Tibial nerve (tissue), 4 donors: ENCODE measurements at regions not wholly inside any gene's neighbourhood (a gene's known extent, or its start where the extent isn't known, plus 50 kb on each side); places are given as distances from the start of the nearest gene placed in this dataset.
A peak's percentile ranks its signal among the peaks of the same experiment; 100 is the strongest.

Experiments used
- DNase-seq, 2 donors: peaks; one replicate each; pipeline ENCODE4 v3.0.0-alpha.2; 2019; ENCODE audit warnings: low spot score in 2 of 2
- H3K27ac ChIP-seq, 4 donors: fragments of 200-600 bp; sonication (generic) in 3 of 4; one replicate each; pipeline ENCODE4 v1.5.1; 2017 to 2019; ENCODE audit warnings: mild to moderate bottlenecking in 1 of 4
- H3K27me3 ChIP-seq, 2 donors: fragments of 200-600 bp; sonication (generic) in 1 of 2; one replicate each; pipeline versions ENCODE4 v1.5.1 to v1.6.0; 2017 to 2019
- H3K36me3 ChIP-seq, 3 donors: fragments of 200-600 bp; sonication (generic); one replicate each; pipeline ENCODE4 v1.5.1; 2018 to 2019
- H3K4me1 ChIP-seq, 4 donors: fragments of 200-600 bp; sonication (generic) in 3 of 4; one replicate each; pipeline ENCODE4 v1.5.1; 2017 to 2019
- H3K4me3 ChIP-seq, 4 donors: fragments of 200-600 bp; sonication (generic) in 3 of 4; one replicate each; pipeline ENCODE4 v1.5.1; 2017 to 2019; ENCODE audit warnings: mild to moderate bottlenecking in 1 of 4, moderate library complexity in 1 of 4
- H3K9me3 ChIP-seq, 4 donors: fragments of 200-600 bp; sonication (generic) in 3 of 4; one replicate each; pipeline ENCODE4 v1.5.1; 2017 to 2019
- EP300 ChIP-seq, 2 donors: sonication (generic); formaldehyde crosslinking; IDR thresholded peaks; one replicate each; pipeline ENCODE4 v1.6.1; 2017; ENCODE audit warnings: antibody characterized with exemption in 2 of 2, mild to moderate bottlenecking in 1 of 2
- POLR2A ChIP-seq, 2 donors: fragments of 450-650 bp; IDR thresholded peaks; one replicate each; pipeline ENCODE4 v1.6.1; 2017; ENCODE audit warnings: antibody characterized with exemption in 2 of 2, mild to moderate bottlenecking in 2 of 2, moderate library complexity in 2 of 2
- WGBS, 2 donors: methylation state at CpG; one replicate each; pipeline ENCODE4 v1.1.5; 2018; 5-methylcytosine and 5-hydroxymethylcytosine counted together
- TF ChIP-seq, protein P1 (sequence below), 5 experiments: fragments of 200-600 bp in 3 of 5; fragments of 450-650 bp in 2 of 5; sonication (generic) in 3 of 5; IDR thresholded peaks; one replicate each; pipeline ENCODE4 v1.5.1; 2016 to 2019; ENCODE audit warnings: antibody characterized with exemption in 5 of 5, mild to moderate bottlenecking in 3 of 5, moderate library complexity in 2 of 5

DNA sequence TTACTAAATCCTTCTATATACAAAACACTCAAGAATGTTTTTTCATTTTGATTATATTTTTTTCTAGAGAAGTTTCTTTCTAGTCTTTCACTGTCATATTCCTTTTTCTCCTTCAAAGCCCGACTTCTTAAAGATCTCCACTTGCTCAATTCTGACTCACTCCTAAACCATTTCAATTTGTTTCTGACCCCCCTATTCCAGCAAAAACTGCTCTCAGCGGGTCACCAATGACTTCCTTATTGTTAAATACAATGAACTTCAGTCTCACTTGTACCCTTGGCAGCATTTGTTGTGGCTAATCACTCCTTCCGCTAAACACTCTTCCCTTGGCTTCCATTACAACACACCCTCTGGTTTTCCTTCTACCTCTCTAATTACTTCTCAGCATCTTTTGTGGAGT is 111.1 kb upstream of the RBBP8 start:
- TF ChIP-seq, protein P1, sequence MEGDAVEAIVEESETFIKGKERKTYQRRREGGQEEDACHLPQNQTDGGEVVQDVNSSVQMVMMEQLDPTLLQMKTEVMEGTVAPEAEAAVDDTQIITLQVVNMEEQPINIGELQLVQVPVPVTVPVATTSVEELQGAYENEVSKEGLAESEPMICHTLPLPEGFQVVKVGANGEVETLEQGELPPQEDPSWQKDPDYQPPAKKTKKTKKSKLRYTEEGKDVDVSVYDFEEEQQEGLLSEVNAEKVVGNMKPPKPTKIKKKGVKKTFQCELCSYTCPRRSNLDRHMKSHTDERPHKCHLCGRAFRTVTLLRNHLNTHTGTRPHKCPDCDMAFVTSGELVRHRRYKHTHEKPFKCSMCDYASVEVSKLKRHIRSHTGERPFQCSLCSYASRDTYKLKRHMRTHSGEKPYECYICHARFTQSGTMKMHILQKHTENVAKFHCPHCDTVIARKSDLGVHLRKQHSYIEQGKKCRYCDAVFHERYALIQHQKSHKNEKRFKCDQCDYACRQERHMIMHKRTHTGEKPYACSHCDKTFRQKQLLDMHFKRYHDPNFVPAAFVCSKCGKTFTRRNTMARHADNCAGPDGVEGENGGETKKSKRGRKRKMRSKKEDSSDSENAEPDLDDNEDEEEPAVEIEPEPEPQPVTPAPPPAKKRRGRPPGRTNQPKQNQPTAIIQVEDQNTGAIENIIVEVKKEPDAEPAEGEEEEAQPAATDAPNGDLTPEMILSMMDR (IDR thresholded peaks at IDR 0.05), result no peak
- TF ChIP-seq POLR2A (IDR thresholded peaks at IDR 0.05), result no peak
- TF ChIP-seq EP300 (IDR thresholded peaks at IDR 0.05), result no peak
- WGBS, 2 donors, result 26 to 33% methylated on average over 3 of the region's 3 CpGs
- peaks cover 0 to 5% (median 0%) of the 10 kb centered on the region in 4 donors for H3K4me1 ChIP-seq
- DNase-seq, result no peak
- no peaks in the 10 kb centered on the region for H3K9me3 ChIP-seq
- no peaks in the 10 kb centered on the region for H3K27me3 ChIP-seq
- no peaks in the 10 kb centered on the region for H3K36me3 ChIP-seq
- H3K27ac ChIP-seq, result peak overlapping the region in 2 of 4 donors; percentile 26 to 67
- H3K4me3 ChIP-seq, result no peak overlapping the region

DNA sequence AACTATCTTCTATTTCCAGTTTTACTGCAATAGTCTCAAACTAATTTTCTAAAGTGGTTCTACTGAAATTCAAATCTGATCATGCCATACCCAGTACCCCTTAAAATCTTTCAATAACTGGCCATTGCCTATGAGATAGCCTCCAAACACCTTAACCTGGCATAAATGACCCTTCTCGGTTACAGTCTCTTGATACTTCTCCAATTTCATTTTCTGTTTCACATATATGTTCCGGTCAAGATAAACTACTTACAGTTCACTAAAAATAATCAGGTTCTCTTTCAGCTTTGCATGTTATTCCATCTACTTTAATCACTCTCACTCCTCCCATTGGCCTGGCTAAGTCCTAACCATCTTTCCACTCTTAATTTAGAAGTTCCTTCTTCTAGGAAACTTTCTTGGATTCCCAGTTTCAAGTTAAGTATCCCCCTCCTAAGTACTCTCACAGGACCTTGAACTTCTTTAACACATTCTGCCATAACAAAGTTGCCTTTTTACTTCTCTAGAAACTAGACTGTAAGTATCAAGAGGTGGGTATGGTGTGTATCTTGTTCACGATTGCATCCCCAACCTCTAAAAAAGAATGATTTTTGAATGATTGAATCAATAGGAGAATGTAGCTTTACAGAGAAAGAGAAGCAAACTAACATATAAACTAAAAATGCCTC is 110.2 kb upstream of the RBBP8 start:
- 82 to 87% methylated on average over 3 of the region's 3 CpGs for WGBS, 2 donors
- peak overlapping the region in 1 of 4 donors; percentile 49 for H3K27ac ChIP-seq

DNA sequence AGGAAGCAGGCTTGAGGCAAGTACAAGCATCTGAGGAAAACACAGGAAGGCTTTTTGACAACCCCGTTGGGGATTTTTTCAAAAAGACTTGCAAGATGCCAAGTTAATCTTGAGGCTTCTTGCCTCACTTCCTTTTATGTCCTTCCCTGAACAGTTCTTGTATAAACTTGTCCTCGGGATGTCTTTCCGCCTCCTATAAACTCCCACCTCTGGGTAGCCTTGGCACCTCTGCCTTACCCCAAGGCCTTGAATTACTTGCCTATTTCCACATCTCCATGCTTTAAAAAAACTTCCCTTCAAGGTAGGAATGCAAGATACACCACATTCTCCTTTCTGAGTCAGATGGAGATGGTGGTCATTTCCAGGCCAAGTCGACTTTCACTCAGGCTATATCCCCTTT is 106.4 kb upstream of the RBBP8 start:
- DNase-seq, result no peak
- TF ChIP-seq POLR2A (IDR thresholded peaks at IDR 0.05) (no peak), EP300 (IDR thresholded peaks at IDR 0.05) (no peak)
- TF ChIP-seq, protein P1 (IDR thresholded peaks at IDR 0.05), result no peak
- Histone ChIP-seq H3K4me1 (no peaks in the 10 kb centered on the region), H3K36me3 (no peaks in the 10 kb centered on the region), H3K27ac (no peak overlapping the region), H3K27me3 (no peaks in the 10 kb centered on the region), H3K4me3 (no peak overlapping the region), H3K9me3 (no peaks in the 10 kb centered on the region)
- WGBS, 2 donors, result 79 to 85% methylated on average over 4 of the region's 4 CpGs

More for the DNA sequence above, 110.2 kb upstream of the RBBP8 start:
- TF ChIP-seq, protein P1 (IDR thresholded peaks at IDR 0.05), result no peak
- no peak for TF ChIP-seq EP300 (IDR thresholded peaks at IDR 0.05)
- no peak for TF ChIP-seq POLR2A (IDR thresholded peaks at IDR 0.05)
- H3K9me3 ChIP-seq, result no peaks in the 10 kb centered on the region
- no peak overlapping the region for H3K4me3 ChIP-seq
- DNase-seq, result no peak
- H3K4me1 ChIP-seq, result peaks cover 0 to 3% (median 0%) of the 10 kb centered on the region in 4 donors
- no peaks in the 10 kb centered on the region for H3K27me3 ChIP-seq
- H3K36me3 ChIP-seq, result no peaks in the 10 kb centered on the region

GRCh38 chr18:22827216-22827615 is 105.9 kb upstream of the RBBP8 start:
- Histone ChIP-seq H3K4me3 (no peak overlapping the region), H3K9me3 (no peaks in the 10 kb centered on the region), H3K27ac (no peak overlapping the region), H3K4me1 (no peaks in the 10 kb centered on the region), H3K27me3 (no peaks in the 10 kb centered on the region), H3K36me3 (no peaks in the 10 kb centered on the region)
- no peak for DNase-seq
- 89 to 92% methylated on average over 3 of the region's 3 CpGs for WGBS, 2 donors
- no peak for TF ChIP-seq EP300 (IDR thresholded peaks at IDR 0.05)
- TF ChIP-seq POLR2A (IDR thresholded peaks at IDR 0.05), result no peak
- TF ChIP-seq, protein P1 (IDR thresholded peaks at IDR 0.05), result no peak

DNA sequence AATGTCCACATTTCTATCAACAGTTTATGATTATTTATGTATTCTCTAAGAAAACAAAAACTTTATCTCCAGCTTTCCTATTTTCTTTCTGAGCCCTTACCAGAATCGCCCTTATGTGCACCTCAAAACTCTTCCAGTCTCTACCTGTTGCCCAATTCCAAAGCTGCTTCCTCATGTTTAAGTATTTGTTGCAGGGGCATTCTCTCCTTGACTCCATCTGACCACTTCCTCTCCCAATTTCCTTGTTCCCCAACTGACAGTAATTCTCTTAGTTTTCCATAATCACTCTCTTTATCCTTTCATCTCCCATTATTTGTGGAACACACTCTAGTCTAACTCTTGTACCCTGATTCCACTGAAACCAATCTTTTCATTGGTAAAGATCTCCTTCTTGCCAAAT is 105.4 kb upstream of the RBBP8 start:
- Histone ChIP-seq H3K9me3 (no peaks in the 10 kb centered on the region), H3K36me3 (no peaks in the 10 kb centered on the region), H3K4me1 (no peaks in the 10 kb centered on the region), H3K4me3 (no peak overlapping the region), H3K27me3 (no peaks in the 10 kb centered on the region), H3K27ac (no peak overlapping the region)
- TF ChIP-seq POLR2A (IDR thresholded peaks at IDR 0.05) (no peak), EP300 (IDR thresholded peaks at IDR 0.05) (no peak)
- TF ChIP-seq, protein P1 (IDR thresholded peaks at IDR 0.05), result no peak
- no peak for DNase-seq
- WGBS, 2 donors, result 86 to 92% methylated on average over 1 of the region's 1 CpG
